K562 (cell line): ENCODE measurements at regions not wholly inside any gene's neighbourhood (a gene's known extent, or its start where the extent isn't known, plus 50 kb on each side); places are given as distances from the start of the nearest gene placed in this dataset.

Experiments
- ELF2 ChIP-seq: fragments of 250-450 bp; sonication (Bioruptor Pico); IDR thresholded peaks from 2 replicates; pipeline ENCODE4 v1.5.0; 2021; ENCODE audit warnings: mild to moderate bottlenecking
- HNRNPLL ChIP-seq: fragments of 200-400 bp; formaldehyde crosslinking; IDR thresholded peaks from 2 replicates; pipeline ENCODE4 v1.6.1; 2017; ENCODE audit warnings: low read length, low read depth, mild to moderate bottlenecking; ENCODE audit not compliant: poor library complexity, severe bottlenecking
- L3MBTL2 ChIP-seq: fragments of 450-650 bp; IDR thresholded peaks from 2 replicates; pipeline ENCODE4 v1.6.1; 2016; ENCODE audit warnings: mild to moderate bottlenecking, moderate library complexity
- MAFF ChIP-seq: IDR thresholded peaks from 2 replicates; pipeline ENCODE4 v1.6.1; 2012; ENCODE audit warnings: low read length, improper control_type of control experiment
- MTA1 ChIP-seq: fragments of 450-650 bp; IDR thresholded peaks from 2 replicates; pipeline ENCODE4 v1.6.1; 2017; ENCODE audit warnings: borderline replicate concordance
- NCOA1 ChIP-seq: fragments of 450-650 bp; IDR thresholded peaks from 2 replicates; pipeline ENCODE4 v1.6.1; 2016; ENCODE audit warnings: low read depth
- NUFIP1 ChIP-seq: fragments of 450-650 bp; IDR thresholded peaks from 2 replicates; pipeline ENCODE4 v1.6.1; 2018; ENCODE audit not compliant: partially characterized antibody
- THRB ChIP-seq: fragments of 450-650 bp; formaldehyde crosslinking; conservative IDR thresholded peaks from 2 replicates; pipeline ENCODE4 v1.4.0; 2022; ENCODE audit warnings: mild to moderate bottlenecking, missing genetic modification characterization
- TSC22D4 ChIP-seq: fragments of 450-650 bp; IDR thresholded peaks from 2 replicates; pipeline ENCODE4 v1.6.1; 2016; ENCODE audit warnings: missing genetic modification characterization, missing biosample characterization, control low read depth
- ZFX ChIP-seq: sonication (generic); formaldehyde crosslinking; IDR thresholded peaks from 2 replicates; pipeline ENCODE4 v1.8.0; 2022; ENCODE audit warnings: mild to moderate bottlenecking, missing genetic modification reagents, moderate library complexity
- ZNF217 ChIP-seq: sonication (generic); formaldehyde crosslinking; IDR thresholded peaks from 2 replicates; pipeline ENCODE4 v1.8.0; 2022; ENCODE audit warnings: mild to moderate bottlenecking, missing genetic modification reagents
- TF ChIP-seq, protein P1 (sequence below): fragments of 250-450 bp; sonication (Bioruptor Pico); IDR thresholded peaks from 2 replicates; pipeline ENCODE4 v1.8.0; 2022; ENCODE audit warnings: inconsistent platforms, mild to moderate bottlenecking, moderate library complexity, borderline replicate concordance
- TF ChIP-seq, protein P2 (sequence below): fragments of 250-450 bp; sonication (Bioruptor Pico); IDR thresholded peaks from 2 replicates; pipeline ENCODE4 v1.4.0; 2020; ENCODE audit warnings: borderline replicate concordance
- TF ChIP-seq, protein P3 (sequence below): sonication (generic); formaldehyde crosslinking; IDR thresholded peaks from 2 replicates; pipeline ENCODE4 v1.8.0; 2022; ENCODE audit warnings: missing genetic modification reagents, mild to moderate bottlenecking, borderline replicate concordance
- TF ChIP-seq, protein P4 (sequence below): IDR thresholded peaks from 3 replicates; pipeline ENCODE4 v1.6.1; 2011; ENCODE audit warnings: borderline replicate concordance, mild to moderate bottlenecking, moderate library complexity; ENCODE audit not compliant: insufficient read length; ENCODE audit errors: extremely low read depth
- TF ChIP-seq, protein P5 (sequence below): IDR thresholded peaks from 2 replicates; pipeline ENCODE4 v1.6.1; 2016; ENCODE audit warnings: missing genetic modification characterization, missing compliant biosample characterization

GRCh38 chr12:4153343-4153892 lies 120.1 kb upstream of the CCND2 start (continued):
- TF ChIP-seq, protein P1, sequence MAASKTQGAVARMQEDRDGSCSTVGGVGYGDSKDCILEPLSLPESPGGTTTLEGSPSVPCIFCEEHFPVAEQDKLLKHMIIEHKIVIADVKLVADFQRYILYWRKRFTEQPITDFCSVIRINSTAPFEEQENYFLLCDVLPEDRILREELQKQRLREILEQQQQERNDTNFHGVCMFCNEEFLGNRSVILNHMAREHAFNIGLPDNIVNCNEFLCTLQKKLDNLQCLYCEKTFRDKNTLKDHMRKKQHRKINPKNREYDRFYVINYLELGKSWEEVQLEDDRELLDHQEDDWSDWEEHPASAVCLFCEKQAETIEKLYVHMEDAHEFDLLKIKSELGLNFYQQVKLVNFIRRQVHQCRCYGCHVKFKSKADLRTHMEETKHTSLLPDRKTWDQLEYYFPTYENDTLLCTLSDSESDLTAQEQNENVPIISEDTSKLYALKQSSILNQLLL (CRISPR knock-in tag): no peak
- TF ChIP-seq NUFIP1 (no peak), ZNF217 (no peak), L3MBTL2 (no peak; the same call in 1 of the 2 replicates), MTA1 (peak; percentile 82), THRB (CRISPR knock-in tag) (no peak), ELF2 (CRISPR knock-in tag) (no peak), ZFX (CRISPR knock-in tag) (peak; percentile 37; the same call in 1 of the 2 replicates), MAFF (no peak), HNRNPLL (no peak), NCOA1 (peak; percentile 89), TSC22D4 (no peak)
- TF ChIP-seq, protein P2, sequence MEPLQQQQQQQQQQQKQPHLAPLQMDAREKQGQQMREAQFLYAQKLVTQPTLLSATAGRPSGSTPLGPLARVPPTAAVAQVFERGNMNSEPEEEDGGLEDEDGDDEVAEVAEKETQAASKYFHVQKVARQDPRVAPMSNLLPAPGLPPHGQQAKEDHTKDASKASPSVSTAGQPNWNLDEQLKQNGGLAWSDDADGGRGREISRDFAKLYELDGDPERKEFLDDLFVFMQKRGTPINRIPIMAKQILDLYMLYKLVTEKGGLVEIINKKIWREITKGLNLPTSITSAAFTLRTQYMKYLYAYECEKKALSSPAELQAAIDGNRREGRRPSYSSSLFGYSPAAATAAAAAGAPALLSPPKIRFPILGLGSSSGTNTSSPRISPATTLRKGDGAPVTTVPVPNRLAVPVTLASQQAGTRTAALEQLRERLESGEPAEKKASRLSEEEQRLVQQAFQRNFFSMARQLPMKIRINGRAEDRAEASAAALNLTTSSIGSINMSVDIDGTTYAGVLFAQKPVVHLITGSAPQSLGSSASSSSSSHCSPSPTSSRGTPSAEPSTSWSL (CRISPR knock-in tag): no peak
- TF ChIP-seq, protein P3, sequence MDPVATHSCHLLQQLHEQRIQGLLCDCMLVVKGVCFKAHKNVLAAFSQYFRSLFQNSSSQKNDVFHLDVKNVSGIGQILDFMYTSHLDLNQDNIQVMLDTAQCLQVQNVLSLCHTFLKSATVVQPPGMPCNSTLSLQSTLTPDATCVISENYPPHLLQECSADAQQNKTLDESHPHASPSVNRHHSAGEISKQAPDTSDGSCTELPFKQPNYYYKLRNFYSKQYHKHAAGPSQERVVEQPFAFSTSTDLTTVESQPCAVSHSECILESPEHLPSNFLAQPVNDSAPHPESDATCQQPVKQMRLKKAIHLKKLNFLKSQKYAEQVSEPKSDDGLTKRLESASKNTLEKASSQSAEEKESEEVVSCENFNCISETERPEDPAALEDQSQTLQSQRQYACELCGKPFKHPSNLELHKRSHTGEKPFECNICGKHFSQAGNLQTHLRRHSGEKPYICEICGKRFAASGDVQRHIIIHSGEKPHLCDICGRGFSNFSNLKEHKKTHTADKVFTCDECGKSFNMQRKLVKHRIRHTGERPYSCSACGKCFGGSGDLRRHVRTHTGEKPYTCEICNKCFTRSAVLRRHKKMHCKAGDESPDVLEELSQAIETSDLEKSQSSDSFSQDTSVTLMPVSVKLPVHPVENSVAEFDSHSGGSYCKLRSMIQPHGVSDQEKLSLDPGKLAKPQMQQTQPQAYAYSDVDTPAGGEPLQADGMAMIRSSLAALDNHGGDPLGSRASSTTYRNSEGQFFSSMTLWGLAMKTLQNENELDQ (CRISPR knock-in tag): no peak
- TF ChIP-seq, protein P4, sequence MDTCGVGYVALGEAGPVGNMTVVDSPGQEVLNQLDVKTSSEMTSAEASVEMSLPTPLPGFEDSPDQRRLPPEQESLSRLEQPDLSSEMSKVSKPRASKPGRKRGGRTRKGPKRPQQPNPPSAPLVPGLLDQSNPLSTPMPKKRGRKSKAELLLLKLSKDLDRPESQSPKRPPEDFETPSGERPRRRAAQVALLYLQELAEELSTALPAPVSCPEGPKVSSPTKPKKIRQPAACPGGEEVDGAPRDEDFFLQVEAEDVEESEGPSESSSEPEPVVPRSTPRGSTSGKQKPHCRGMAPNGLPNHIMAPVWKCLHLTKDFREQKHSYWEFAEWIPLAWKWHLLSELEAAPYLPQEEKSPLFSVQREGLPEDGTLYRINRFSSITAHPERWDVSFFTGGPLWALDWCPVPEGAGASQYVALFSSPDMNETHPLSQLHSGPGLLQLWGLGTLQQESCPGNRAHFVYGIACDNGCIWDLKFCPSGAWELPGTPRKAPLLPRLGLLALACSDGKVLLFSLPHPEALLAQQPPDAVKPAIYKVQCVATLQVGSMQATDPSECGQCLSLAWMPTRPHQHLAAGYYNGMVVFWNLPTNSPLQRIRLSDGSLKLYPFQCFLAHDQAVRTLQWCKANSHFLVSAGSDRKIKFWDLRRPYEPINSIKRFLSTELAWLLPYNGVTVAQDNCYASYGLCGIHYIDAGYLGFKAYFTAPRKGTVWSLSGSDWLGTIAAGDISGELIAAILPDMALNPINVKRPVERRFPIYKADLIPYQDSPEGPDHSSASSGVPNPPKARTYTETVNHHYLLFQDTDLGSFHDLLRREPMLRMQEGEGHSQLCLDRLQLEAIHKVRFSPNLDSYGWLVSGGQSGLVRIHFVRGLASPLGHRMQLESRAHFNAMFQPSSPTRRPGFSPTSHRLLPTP: no peak
- TF ChIP-seq, protein P5, sequence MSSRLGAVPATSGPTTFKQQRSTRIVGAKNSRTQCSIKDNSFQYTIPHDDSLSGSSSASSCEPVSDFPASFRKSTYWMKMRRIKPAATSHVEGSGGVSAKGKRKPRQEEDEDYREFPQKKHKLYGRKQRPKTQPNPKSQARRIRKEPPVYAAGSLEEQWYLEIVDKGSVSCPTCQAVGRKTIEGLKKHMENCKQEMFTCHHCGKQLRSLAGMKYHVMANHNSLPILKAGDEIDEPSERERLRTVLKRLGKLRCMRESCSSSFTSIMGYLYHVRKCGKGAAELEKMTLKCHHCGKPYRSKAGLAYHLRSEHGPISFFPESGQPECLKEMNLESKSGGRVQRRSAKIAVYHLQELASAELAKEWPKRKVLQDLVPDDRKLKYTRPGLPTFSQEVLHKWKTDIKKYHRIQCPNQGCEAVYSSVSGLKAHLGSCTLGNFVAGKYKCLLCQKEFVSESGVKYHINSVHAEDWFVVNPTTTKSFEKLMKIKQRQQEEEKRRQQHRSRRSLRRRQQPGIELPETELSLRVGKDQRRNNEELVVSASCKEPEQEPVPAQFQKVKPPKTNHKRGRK (tag): no peak
